COLO668 (cell line): ENCODE measurements at regions not wholly inside any gene's neighbourhood (a gene's known extent, or its start where the extent isn't known, plus 50 kb on each side); places are given as distances from the start of the nearest gene placed in this dataset.
"Not testable (repeated sequence)": the region's sequence is repeated elsewhere in the genome, so short reads cannot be mapped to it uniquely, and the experiment has no call there.

Source experiments
- DNase-seq: peaks from one replicate; lab custom pipeline; 2025; ENCODE audit not compliant: unreplicated experiment; lab: John Stamatoyannopoulos, UW

DNA sequence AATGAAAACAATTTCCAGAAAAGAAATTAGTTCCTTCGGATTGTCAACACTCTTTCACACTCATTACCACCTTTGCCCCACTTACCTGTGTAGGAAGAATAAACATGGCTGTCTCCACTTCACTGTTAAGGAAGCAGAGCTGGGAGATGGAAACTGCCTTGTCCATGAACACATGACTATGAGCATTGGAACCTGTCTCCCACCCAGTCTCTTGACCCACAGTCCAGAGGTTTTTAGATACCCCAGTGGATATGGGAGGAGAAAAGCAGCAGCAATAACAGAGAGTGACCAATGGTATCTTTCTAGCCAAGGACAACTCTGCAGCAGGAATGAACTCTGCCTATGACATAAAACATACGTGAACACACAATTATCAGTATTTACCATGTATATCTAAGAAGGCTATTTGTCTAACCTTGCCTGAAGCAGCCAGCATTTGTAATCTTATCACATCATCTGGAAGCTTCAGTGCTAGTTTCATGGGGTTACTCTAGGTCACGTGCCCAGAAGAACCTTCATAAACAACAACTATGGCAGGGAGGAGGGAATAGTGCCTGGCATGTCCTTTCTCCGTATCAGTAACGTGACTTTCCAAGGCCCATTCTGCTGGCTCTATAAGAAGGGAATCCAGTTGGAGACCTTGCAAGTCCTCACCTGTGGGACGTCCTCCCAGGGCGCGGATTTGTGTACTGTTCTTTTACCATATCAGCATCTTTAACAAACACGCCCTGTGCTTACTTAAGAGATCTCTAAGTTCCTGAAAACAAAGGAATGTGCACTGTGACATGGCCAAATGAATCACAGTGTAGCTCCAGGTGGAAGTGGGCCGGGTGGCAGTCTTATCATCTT, 221.8 kb upstream of the UBL3 start:
- no peak for DNase-seq

DNA sequence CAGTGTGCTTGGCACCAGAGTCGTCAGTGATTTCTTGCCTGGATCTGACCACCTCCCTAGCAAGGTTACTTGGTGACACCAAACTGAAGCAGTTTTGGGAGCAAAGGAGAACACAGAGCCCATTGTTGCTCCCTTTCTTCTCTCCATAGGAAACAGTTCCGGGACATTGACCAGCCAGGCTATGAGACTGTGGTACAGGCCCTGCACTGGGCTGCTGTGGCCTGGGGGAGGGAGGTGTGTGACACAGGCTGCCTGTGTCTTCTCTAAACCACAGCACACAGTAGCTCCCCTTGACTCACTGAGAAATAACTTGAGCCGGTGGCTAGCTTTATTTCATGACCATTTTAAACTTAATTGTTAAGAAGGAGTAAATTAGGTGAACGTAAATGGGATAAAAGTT, 214.8 kb upstream of the UBL3 start:
- DNase-seq: no peak

DNA sequence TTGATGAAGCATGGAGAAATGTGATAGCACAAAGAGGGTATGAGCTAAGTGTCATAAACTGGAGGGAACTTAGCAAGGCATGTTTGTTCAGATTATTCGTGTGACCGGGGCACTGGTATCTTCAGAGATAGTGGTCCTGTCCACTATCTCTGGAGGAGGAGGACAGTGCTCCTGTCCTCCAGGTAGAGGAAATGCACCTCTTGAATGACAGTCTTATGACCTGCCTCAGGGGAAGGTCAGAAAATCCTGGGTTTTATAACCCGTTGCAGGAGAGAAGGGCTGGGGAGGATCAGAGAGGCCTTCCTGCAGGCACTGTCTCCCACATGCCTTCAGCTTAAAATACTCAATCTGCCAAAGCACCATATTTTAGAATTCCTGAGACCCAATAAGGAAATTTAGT, 213.5 kb upstream of the UBL3 start:
- no peak for DNase-seq

DNA sequence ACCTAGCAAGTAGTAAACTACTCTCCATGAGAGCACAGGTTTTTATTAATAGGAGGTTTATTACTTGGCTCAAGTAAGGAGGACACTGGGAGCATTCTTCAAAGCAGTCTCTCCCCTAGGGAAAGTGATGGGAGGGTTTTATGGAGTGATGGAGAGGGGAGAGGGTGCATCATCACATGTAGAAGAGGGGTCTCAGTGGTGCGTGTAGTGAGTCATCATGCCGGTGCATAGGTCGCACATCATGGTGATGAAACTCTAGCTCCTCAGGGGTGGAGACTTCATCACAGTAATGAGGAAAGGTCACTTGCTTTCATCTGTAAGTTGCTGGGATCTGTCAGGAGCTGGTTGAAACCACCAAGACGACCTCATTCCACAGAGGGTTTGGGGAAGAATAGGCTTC, 210.8 kb upstream of the UBL3 start:
- DNase-seq: no peak

DNA sequence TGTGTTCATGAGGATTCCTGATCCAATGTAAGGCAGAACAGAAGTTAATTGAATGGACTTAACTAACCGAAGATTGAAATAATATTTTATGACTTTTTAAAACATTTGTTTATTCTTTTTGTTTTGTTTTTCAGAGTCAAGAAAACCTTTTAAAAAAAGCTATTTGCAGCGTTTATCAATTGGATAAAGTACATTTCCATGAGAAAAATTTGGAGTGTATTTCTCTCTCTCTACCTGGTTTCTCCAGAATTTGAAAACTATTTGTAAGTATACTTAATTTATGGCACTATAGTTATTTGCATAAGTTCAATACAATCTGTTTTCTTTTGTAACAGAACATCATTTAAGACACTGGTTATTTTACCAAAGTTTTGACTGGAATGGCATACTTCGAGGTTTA, 208.0 kb upstream of the UBL3 start:
- no peak for DNase-seq

DNA sequence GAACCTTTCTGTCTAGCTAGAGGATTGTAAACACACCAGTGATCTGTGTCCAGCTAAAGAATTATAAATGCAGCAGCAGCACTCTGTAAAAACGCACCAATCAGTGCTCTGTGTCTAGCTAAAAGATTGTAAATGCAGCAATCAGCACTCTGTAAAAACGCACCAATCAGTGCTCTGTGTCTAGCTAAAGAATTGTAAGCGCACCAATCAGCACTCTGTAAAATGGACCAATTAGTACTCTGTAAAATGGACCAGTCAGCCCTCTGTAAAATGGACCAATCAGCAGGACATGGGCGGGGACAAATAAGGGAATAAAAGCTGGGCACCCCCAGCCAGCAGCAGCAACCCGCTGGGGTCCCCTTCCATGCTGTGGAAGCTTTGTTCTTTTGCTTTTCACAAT, 204.1 kb upstream of the UBL3 start:
- DNase-seq: not testable (repeated sequence)

DNA sequence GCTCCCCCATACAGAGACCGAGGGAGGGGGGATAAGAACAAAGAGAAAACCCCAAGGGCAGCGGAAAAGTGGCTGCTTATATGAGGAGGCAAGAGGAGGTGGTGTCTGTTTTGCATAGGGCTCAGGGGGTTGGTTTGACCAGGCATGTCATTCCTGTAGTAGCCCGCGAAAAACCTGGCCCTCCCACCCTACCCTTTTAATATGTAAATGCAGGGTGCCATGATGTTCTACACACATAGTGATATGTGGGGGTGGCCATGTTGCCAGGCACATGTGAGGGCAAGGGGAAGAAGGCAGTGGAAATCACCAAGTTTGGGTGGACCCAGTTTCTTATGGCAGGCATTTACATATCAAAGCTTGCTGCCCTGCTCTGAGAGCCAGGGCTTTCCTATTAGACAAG, 203.5 kb upstream of the UBL3 start:
- no peak for DNase-seq

DNA sequence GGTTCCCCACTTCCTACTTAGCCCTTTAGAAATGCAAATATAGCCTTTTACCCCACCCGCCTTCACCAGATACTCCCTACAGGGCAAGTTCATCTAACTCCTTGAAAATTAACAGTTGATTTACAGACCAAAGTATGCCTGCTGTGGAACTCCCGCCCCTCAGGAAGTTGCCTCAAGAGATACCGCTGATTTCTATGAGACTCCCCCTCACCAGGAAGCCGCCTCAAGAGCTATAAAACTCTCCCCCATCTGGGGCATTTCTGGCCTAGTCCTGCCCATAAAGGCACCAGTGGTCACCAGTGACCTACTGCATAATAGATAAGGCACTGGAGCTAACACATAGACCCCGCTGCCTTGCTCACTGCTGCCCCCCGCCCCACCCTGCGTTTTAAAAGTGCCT, 201.7 kb upstream of the UBL3 start:
- no peak for DNase-seq

DNA sequence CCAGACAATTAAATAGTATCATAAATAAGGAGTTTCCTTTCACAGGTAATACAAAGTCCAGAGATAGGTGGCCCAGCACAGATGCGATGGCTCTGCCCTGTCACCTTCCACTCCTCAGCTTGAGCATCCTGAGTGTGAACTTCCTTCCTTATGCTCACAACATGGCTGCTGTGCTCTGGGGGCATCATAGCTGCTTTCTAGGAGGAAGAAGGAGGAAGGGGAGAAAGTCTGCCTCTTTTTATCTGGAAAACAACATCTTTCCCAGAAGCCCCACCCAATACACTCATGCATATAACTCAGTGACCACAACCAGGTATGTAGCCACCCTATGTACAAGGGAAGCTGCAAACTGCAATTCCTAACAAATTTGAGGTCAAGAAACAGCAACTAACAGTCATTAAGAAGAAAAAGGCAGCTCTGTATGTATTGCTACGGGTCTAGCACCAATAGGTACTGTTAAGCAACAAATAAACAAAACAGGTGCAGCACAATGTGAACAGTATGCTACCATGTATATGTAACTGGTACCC, 201.2 kb upstream of the UBL3 start:
- DNase-seq: no peak

DNA sequence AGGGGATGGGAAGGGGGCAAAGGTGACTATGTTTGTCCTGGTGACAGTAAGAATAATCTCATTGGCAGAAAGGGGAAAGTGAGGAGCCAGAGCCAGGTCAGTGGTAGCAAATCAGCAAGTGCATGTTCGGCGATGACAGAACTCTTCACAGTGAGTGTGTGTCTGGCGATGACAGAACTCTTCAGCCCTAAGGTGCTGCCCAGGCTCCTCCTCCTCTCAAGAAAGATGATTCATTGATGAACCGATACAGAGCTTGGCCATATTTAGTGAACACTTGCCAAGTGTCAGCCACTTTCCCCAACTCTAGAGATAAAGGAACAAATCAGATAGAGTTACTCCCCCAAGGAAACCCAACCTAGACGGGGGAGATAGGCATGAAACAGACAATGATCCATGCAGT, 199.3 kb upstream of the UBL3 start:
- no peak for DNase-seq

DNA sequence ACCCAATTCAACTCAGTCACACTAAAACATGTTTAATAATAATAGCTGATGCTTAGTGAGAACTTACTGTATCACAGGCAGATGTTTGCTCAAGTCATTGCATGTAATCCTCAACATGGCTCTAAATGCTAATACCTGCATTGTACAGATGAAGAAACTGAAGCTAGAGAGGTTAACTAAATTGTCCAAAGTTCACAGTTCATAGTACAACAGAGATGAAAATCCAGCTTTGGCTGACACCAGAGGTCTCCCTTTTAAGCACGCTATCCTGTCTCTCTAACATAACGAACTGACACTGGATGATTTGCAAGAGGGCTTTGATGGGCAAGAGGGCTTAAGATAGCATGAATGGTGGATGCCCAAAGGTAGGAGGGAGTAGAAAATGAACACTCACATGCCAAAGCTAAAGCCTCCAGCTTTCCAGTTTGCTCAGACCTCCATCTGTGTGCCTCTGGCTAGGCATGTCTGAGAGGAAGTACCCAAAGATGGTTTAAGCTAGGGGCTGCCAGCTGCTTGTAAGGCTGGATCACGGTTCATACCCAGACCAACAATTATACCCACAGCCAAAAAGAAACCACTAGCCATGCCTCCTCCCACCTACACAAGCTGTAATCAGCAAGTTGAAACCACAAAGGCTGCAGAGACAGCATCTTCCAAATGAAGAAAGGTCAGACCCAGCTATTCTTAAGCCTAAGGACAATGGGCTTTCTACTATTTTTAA, 196.9 kb upstream of the UBL3 start:
- DNase-seq: no peak

DNA sequence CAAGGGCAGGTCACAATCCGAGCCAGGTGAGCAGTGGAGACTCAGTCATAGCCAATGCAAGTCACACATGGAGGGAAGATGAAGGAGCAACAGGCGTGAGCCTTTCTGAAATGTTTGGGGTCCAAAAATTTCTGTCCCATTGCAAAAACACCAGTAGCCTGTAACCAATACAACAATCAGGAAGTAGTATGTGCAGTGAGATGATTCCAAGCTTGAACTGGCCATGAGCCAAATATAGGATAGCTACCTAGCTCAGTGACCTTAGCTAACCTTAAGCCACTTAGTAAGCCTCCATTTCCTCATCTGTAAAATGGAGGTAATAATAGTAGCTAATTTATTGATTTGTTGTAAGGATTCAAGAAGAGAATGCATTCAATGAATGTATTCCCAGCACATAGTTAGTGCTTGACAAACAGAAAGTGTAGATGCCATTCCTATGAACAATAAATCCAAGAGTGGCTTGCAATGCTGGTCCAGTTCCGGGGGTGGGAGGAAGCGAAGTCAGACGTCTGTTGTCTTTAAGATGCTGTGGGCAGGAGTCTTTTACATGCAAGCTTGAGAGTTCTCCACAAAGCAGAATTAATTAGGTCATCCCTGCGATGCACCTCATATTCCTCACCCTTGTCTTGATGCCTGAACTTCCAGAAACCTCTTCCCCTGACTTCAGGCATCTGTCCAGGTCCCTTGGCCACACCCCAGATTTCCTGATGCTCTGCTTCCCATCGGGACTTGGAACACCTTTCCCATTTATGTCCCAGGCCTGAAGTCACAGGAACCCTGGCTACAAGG, 195.7 kb upstream of the UBL3 start:
- no peak for DNase-seq

DNA sequence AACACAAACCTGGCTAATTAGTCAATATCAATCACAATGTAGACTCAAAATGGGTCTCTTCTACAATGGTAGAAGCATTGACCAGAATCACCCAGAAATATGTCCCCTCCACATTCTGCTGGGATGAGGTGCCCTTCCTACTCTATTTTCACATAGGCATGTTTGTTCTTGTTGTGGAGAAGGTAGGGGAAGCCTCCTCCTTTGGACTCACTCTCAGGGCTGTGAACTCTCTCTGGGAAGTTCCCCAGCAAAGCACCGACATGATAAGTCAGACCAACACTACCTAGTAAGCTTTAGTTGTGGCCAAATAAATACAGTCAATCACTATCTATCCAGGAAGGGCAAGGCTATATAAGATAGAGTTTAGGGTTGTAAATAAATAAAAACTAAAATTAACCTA, 194.5 kb upstream of the UBL3 start:
- DNase-seq: no peak

DNA sequence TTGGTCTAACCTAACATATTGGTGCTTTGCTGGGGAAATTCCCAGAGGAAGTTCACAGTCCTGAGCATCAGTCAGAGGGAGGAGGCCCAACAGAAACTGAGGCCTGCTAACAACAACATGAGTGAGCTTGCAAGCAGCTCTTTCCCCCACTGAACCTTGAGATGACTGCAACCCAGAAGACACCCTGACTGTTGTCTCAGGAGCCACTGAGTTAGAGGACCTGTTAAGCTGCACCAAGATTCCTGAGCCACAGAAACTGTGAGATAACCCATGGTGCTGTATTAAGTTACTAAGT, 193.2 kb upstream of the UBL3 start:
- no peak for DNase-seq

DNA sequence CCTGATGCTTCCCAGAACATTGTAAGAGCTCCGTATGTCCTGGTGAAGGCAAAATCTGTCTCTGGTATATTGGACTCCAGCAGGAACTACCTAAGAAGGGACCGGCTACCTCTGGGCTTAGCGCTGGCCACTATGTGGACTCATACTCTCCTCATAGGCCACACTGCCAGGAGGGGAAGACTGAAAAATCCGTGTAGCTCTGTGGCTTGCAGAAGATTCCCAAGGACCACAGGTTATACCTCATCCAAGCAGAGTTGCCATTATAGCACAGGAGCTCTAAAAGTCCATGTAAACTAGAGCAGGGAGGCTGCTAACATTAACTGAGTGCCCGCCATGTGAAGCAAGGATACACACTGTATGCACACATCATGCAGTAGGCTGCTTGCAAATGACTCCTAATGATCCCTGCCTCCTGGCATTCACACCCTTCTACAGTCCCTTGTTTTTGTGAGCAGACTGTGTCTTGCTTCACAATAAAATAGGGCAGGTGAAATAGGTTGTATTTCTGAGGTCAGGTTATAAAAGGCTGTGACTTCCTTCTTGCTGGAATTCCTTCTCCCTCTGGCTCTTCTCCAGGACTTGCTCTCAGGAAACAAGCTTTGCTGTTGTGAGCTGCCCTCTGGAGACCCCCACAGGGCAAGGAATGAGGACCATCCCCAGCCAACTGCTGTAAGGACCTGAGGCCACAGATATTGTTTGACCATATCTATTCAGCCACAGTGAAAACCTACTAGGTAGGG, 192.6 kb upstream of the UBL3 start:
- no peak for DNase-seq

DNA sequence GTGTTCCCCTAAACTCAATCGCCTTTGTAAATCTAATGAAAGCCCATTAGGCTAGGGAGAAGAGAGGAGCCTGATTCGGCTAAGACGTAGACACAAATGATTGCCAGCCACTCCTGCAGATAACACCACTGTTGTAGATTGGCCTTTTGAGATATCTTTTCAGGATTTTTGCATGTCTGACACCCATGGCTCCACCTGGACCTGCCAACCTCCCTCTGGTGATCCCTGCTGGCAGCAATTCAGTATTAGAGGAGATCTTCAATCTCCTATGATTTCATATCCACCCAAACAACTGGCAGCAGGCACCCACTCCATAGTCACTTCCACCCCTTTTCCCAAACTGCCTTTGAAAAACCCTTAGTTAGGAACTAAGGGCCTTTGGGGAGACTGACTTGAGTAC, 191.9 kb upstream of the UBL3 start:
- DNase-seq: no peak

DNA sequence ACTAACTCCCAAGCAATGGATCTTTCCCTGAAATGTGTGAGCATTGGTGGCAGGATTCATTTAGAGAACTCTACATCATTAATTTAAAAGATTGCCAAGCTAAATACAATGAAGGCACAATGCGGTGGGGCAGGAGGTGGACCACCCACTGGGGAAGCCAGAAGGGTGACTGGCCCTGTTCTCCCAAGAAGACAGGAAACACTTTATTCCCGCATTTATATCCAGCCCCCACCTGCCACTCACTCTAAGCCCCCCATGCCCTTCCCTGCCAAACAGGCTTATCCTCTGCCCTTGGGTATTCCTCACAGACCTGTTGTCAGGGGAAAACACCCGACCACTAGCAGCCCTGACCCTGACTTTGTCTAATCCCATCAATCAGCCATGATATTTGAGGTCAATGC, 189.1 kb upstream of the UBL3 start:
- DNase-seq: no peak

DNA sequence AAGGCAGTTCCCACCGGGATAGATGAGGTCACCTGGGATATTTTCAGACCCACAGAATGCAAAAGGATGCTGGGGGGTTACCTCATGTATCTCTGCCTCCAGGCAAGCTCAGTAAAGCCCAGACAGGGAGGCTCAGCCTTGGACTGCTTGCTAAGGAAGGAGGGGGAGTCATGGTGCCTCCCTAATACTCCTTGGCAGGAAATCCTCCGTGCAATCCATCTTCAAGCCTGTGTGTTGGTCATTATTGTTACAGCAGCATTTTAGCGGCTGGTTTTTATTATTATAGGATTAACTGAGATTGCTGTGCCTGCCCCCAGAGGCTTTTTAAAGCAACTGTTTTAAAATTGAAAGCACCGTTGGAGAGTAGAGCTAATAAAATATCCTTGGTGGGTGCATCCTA, 188.5 kb upstream of the UBL3 start:
- DNase-seq: no peak

DNA sequence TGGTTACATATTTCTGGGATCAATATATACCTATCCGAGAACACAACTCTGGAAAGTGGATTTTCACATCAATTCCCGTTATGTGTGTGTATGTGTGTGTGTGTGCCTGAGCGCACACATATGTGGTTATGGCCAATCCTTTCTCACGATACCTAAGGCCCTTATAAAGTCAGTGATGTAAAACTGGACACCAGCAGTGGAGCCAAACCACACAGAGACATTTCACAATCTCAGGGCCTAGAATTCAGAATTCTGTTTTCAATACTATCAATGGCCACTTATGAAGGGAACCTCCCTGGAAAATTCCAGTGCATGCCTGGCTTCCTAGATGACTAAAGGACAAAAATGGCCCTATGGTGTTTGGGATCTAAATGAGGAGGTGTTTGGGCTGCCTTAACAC, 187.3 kb upstream of the UBL3 start:
- DNase-seq: no peak

DNA sequence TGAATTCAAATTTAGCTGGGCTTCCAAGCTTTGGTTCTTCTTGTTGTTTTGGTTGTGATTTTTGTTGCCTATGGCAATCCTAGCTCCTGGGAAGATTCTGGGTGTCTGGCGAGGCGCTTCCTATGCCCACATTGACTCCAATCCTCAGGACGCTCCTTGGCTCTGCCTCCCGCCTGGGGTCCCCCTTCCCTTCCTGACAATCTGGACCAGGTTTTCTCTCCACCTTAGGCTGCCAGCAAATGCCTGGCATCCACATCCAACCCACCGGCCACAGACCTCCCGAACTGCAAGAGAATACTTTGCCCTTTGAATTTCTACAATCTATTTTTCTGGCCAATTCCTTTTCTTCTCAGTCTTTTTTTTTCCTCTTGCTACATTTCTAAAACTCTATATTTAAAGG, 186.9 kb upstream of the UBL3 start:
- no peak for DNase-seq

DNA sequence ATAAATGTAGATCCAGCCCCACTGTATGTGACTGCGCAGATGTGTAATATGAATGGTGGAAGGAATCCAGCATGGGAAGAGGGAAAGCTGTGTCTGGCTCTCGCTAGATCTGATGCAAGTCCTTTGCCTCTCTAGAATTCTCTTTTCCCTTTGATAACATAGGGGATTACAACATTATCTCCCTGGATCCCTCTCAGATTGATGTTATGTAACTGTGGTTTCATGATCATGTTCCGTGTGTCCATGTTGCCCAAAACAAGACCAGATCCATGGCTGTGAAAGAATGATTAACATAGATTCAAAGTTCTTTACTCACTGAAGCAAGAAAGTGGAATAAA, 184.0 kb upstream of the UBL3 start:
- DNase-seq: no peak
